ENCODE measurements at regions not wholly inside any gene's neighbourhood (a gene's known extent, or its start where the extent isn't known, plus 50 kb on each side); places are given as distances from the start of the nearest gene placed in this dataset.
"Not testable (repeated sequence)": the region's sequence is repeated elsewhere in the genome, so short reads cannot be mapped to it uniquely, and the experiment has no call there.

GRCh38 chr15:62359416-62359815 lies 194.3 kb upstream of the C2CD4B start:
- Histone ChIP-seq H3K4me3 (no peak overlapping the region), H3K4me2 (no peak overlapping the region), H4K20me1 (no peaks in the 10 kb centered on the region), H3K9ac (no peak overlapping the region), H3K36me3 (no peaks in the 10 kb centered on the region), H3K9me3 (no peaks in the 10 kb centered on the region), H3K4me1 (peaks cover 19% of the 10 kb centered on the region), H3K27me3 (no peaks in the 10 kb centered on the region), H3K27ac (no peak overlapping the region)
- TF ChIP-seq Cebpa-rat (IDR thresholded peaks at IDR 0.05): no peak

- no peak overlapping the region for H3K4me2 ChIP-seq
- no peaks in the 10 kb centered on the region for H3K9me3 ChIP-seq
- no peaks in the 10 kb centered on the region for H3K27me3 ChIP-seq
- H3K4me3 ChIP-seq: no peak overlapping the region
- no peaks in the 10 kb centered on the region for H3K36me3 ChIP-seq
- H3K27ac ChIP-seq: no peak overlapping the region
- no peak overlapping the region for H3K9ac ChIP-seq
- peaks cover 19% of the 10 kb centered on the region for H3K4me1 ChIP-seq
- no peaks in the 10 kb centered on the region for H4K20me1 ChIP-seq
- TF ChIP-seq Cebpa-rat (IDR thresholded peaks at IDR 0.05): no peak
Measured at GRCh38 chr15:62360332-62361097, 195.4 kb upstream of the C2CD4B start.

GRCh38 chr15:62362144-62362543 lies 197.1 kb upstream of the C2CD4B start:
- Histone ChIP-seq H4K20me1 (no peaks in the 10 kb centered on the region), H3K4me2 (peak overlapping the region; percentile 27; the same call in 1 of the 2 replicates), H3K27me3 (no peaks in the 10 kb centered on the region), H3K27ac (no peak overlapping the region), H3K4me1 (peaks cover 19% of the 10 kb centered on the region), H3K9me3 (no peaks in the 10 kb centered on the region), H3K36me3 (no peaks in the 10 kb centered on the region), H3K9ac (no peak overlapping the region), H3K4me3 (no peak overlapping the region)
- no peak for TF ChIP-seq Cebpa-rat (IDR thresholded peaks at IDR 0.05)

- no peak for TF ChIP-seq Cebpa-rat (IDR thresholded peaks at IDR 0.05)
- Histone ChIP-seq H3K4me3 (no peak overlapping the region), H4K20me1 (no peaks in the 10 kb centered on the region), H3K36me3 (no peaks in the 10 kb centered on the region), H3K9me3 (no peaks in the 10 kb centered on the region), H3K27ac (no peak overlapping the region), H3K4me1 (peaks cover 19% of the 10 kb centered on the region), H3K27me3 (no peaks in the 10 kb centered on the region), H3K9ac (no peak overlapping the region), H3K4me2 (peak overlapping the region; percentile 27)
Measured at GRCh38 chr15:62362608-62363007, 197.5 kb upstream of the C2CD4B start.

GRCh38 chr15:62363913-62364312 lies 198.8 kb upstream of the C2CD4B start:
- no peaks in the 10 kb centered on the region for H3K9me3 ChIP-seq

GRCh38 chr15:62365795-62366442 lies 200.8 kb upstream of the C2CD4B start:
- Histone ChIP-seq H3K27ac (no peak overlapping the region), H3K9ac (no peak overlapping the region), H3K4me2 (no peak overlapping the region), H3K27me3 (no peaks in the 10 kb centered on the region), H4K20me1 (no peaks in the 10 kb centered on the region), H3K9me3 (no peaks in the 10 kb centered on the region), H3K36me3 (no peaks in the 10 kb centered on the region), H3K4me3 (no peak overlapping the region), H3K4me1 (peaks cover 19% of the 10 kb centered on the region)
- no peak for TF ChIP-seq Cebpa-rat (IDR thresholded peaks at IDR 0.05)

More at GRCh38 chr15:62363913-62364312, 198.8 kb upstream of the C2CD4B start:
- Histone ChIP-seq H3K36me3 (no peaks in the 10 kb centered on the region), H4K20me1 (no peaks in the 10 kb centered on the region), H3K4me2 (no peak overlapping the region), H3K27me3 (no peaks in the 10 kb centered on the region), H3K9ac (no peak overlapping the region), H3K27ac (no peak overlapping the region), H3K4me1 (peaks cover 19% of the 10 kb centered on the region), H3K4me3 (no peak overlapping the region)
- no peak for TF ChIP-seq Cebpa-rat (IDR thresholded peaks at IDR 0.05)

- Histone ChIP-seq H3K4me3 (no peak overlapping the region), H3K27me3 (no peaks in the 10 kb centered on the region), H4K20me1 (no peaks in the 10 kb centered on the region), H3K4me2 (no peak overlapping the region), H3K9ac (no peak overlapping the region), H3K4me1 (no peaks in the 10 kb centered on the region), H3K27ac (no peak overlapping the region), H3K9me3 (no peaks in the 10 kb centered on the region), H3K36me3 (no peaks in the 10 kb centered on the region)
- TF ChIP-seq Cebpa-rat (IDR thresholded peaks at IDR 0.05): no peak
Measured at GRCh38 chr15:62369454-62369853, 204.4 kb upstream of the C2CD4B start.

- not testable (repeated sequence) for H3K4me1 ChIP-seq, H3K4me2 ChIP-seq, H3K4me3 ChIP-seq, H3K9ac ChIP-seq, H3K27me3 ChIP-seq, H3K36me3 ChIP-seq, H4K20me1 ChIP-seq, H3K27ac ChIP-seq, H3K9me3 ChIP-seq
Measured at GRCh38 chr15:62371683-62372082, 206.6 kb upstream of the C2CD4B start.

- Histone ChIP-seq H3K9ac (no peak overlapping the region), H3K36me3 (no peaks in the 10 kb centered on the region), H3K27me3 (no peaks in the 10 kb centered on the region), H3K9me3 (no peaks in the 10 kb centered on the region), H4K20me1 (no peaks in the 10 kb centered on the region), H3K4me2 (no peak overlapping the region), H3K4me3 (no peak overlapping the region), H3K4me1 (no peaks in the 10 kb centered on the region), H3K27ac (no peak overlapping the region)
- TF ChIP-seq Cebpa-rat (IDR thresholded peaks at IDR 0.05): no peak
Measured at GRCh38 chr15:62377736-62378480, 212.8 kb upstream of the C2CD4B start.

All from BLaER1 (cell line).